ENCODE measurements at regions not wholly inside any gene's neighbourhood (a gene's known extent, or its start where the extent isn't known, plus 50 kb on each side); places are given as distances from the start of the nearest gene placed in this dataset.

DNA sequence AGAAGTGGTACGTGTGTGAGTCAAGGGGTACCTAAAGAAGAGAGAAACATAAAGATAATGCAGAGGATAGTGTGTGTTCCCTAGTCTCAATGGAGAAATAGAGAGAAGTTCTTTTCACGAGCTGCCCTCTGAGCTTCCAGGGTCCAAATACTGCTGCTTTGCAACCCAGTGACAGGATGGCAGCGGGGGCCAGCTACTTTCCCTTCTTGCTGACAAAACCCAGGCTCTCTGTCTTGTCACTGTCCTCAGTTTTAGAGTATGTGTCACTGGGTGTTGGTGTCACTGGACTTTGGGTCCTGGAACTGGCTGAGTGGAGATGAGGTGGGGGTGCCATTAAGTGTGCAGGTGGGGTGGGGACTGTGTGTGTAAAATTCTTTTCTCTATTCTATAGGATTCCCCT, 265.6 kb downstream of the CDC5L start:
- Mint-ChIP-seq H3K36me3 (ENCODE audit: insufficient read depth, unreplicated experiment) (no peaks in the 10 kb centered on the region), H3K27me3 (ENCODE audit: insufficient read depth, unreplicated experiment) (peaks cover 8% of the 10 kb centered on the region), H3K4me1 (ENCODE audit: low read depth, unreplicated experiment) (peaks cover 15% of the 10 kb centered on the region), H3K27ac (ENCODE audit: unreplicated experiment) (no peak overlapping the region), H3K4me3 (ENCODE audit: unreplicated experiment) (no peak overlapping the region), H3K9me3 (ENCODE audit: unreplicated experiment) (no peaks in the 10 kb centered on the region)
- H3K9me3 ChIP-seq = no peaks in the 10 kb centered on the region
- H3K4me1 ChIP-seq = 0 out of 2 replicates have a peak, but pooled peaks cover 4% of the 10 kb centered on the region
- BruUV-seq (replicated peaks) = no TSS peak
- intact Hi-C loops (cut with micrococcal nuclease; ENCODE audit: unreplicated experiment) = no loop called here
- CTCF ChIA-PET = interaction anchor here (1.1 kb wide), 1 partner anchor 1062 kb away, joined by 5 read pairs; no protein-coding TSS in a partner anchor
- no peak for TF ChIP-seq CTCF (IDR thresholded peaks at IDR 0.05; ENCODE audit: insufficient read depth in 1 of 2, low read depth in 1 of 2, low read length in 1 of 2, severe bottlenecking in 1 of 2, unreplicated experiment in 1 of 2)
- no peak for DNase-seq
- POLR2A ChIA-PET = no interaction called here
- H3K27me3 ChIP-seq (replicated peaks; ENCODE audit: control insufficient read depth, insufficient read depth, low read length) = no peaks in the 10 kb centered on the region
- no peak overlapping the region for H3K4me3 ChIP-seq (ENCODE audit: low read depth, low read length)
- no peaks in the 10 kb centered on the region for H3K36me3 ChIP-seq (ENCODE audit: control insufficient read depth, insufficient read depth, low read length)

DNA sequence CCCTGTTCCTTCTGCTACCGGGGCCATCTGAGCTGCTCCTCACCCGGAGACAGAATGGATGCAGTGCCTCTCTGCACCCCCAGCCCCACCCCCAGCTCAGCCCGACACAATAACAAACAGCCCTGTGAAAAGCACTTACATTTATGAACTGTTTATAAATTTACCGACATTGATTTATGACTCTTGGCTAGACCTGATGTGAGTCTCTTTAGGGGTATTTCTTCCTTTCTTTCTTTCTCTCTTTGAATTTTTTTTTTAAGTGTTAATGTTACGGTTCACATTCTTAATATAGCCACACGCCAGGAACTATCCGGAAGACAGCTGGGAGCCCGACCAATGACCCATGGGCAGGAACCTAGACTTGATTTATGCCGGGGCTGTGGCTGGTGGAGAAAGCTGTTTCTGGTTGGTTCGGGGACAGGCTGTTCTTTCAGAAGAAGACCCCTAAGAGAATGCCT, 266.3 kb downstream of the CDC5L start:
- peaks cover 5% of the 10 kb centered on the region for H3K27me3 Mint-ChIP-seq (ENCODE audit: insufficient read depth, unreplicated experiment)
- ChIA-PET CTCF (interaction anchor here (1.1 kb wide), 1 partner anchor 1061 kb away, joined by 5 read pairs; no protein-coding TSS in a partner anchor), POLR2A (interaction anchor here (0.6 kb wide), 1 partner anchor 1794 kb away, joined by 3 read pairs; no protein-coding TSS in a partner anchor)
- Histone ChIP-seq H3K27me3 (replicated peaks; ENCODE audit: control insufficient read depth, insufficient read depth, low read length) (no peaks in the 10 kb centered on the region), H3K36me3 (ENCODE audit: control insufficient read depth, insufficient read depth, low read length) (no peaks in the 10 kb centered on the region), H3K4me3 (ENCODE audit: low read depth, low read length) (no peak overlapping the region), H3K4me1 (0 out of 2 replicates have a peak, but pooled peaks cover 4% of the 10 kb centered on the region), H3K9me3 (no peaks in the 10 kb centered on the region)
- no peak for DNase-seq
- no peak overlapping the region for H3K27ac Mint-ChIP-seq (ENCODE audit: unreplicated experiment)
- TF ChIP-seq CTCF (IDR thresholded peaks at IDR 0.05; ENCODE audit: insufficient read depth in 1 of 2, low read depth in 1 of 2, low read length in 1 of 2, severe bottlenecking in 1 of 2, unreplicated experiment in 1 of 2) = no peak
- H3K4me3 Mint-ChIP-seq (ENCODE audit: unreplicated experiment) = no peak overlapping the region
- BruUV-seq (replicated peaks) = no TSS peak
- intact Hi-C loops (cut with micrococcal nuclease; ENCODE audit: unreplicated experiment) = loop anchor here (2.0 kb wide), 1 partner anchor 1269 kb away; no protein-coding TSS in a partner anchor
- H3K36me3 Mint-ChIP-seq (ENCODE audit: insufficient read depth, unreplicated experiment) = no peaks in the 10 kb centered on the region
- H3K4me1 Mint-ChIP-seq (ENCODE audit: low read depth, unreplicated experiment) = peaks cover 15% of the 10 kb centered on the region
- no peaks in the 10 kb centered on the region for H3K9me3 Mint-ChIP-seq (ENCODE audit: unreplicated experiment)

DNA sequence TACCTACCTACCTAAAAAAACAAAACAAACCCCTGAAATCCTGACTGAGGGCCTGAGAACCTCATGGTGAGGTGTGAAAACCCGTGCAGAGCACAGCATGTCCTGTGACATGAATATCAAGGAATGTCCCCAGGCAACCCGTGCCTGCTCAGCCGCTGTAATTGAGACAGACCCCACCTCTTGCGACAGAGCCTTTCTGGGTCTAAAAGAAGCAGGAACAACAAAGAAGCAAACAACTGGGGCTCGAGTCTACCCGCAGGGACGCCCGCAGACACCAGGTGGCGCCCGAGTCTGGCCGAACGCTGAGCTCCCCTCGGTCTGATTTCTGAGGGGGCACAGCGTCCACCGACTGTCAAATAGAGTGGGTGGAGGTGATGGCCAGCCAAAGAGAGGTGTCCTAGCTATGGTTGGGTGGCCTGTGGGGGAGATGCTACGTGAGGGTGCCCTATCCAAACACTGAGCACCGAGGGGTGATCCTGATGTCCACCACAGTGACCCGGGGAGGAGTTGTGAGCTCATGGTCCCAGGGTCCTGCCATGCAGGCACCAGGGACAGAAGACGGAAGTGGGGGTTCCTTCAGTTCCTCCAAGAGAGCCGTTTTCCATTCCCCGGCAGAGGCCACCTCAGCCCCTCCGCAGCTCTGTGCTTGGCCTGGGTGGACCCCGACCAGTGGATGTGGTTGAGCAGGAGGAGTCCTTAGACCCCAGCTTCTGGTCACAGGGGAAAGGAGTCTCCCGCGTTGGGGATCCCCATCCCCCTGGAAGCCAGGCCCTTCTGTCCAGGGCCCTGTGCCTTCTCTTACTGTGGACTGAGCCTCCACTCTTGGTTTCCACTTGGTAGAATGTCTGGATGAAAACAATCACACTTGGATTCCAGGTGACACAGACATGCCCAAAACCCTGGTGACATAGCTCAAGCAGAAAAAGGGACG, 268.2 kb downstream of the CDC5L start:
- no TSS peak for BruUV-seq (replicated peaks)
- CTCF ChIA-PET = interaction anchor here (0.6 to 2.2 kb wide), 10 partner anchors 11 to 1059 kb away, joined by 3 to 20 read pairs (median 4); no protein-coding TSS in a partner anchor
- H3K27me3 ChIP-seq (replicated peaks; ENCODE audit: control insufficient read depth, insufficient read depth, low read length) = no peaks in the 10 kb centered on the region
- no peaks in the 10 kb centered on the region for H3K9me3 ChIP-seq
- 0 out of 2 replicates have a peak, but pooled peaks cover 4% of the 10 kb centered on the region for H3K4me1 ChIP-seq
- intact Hi-C loops (cut with micrococcal nuclease; ENCODE audit: unreplicated experiment) = loop anchor here (1.0 to 5.0 kb wide), 4 partner anchors 178 to 1267 kb away; no protein-coding TSS in a partner anchor
- H3K4me3 Mint-ChIP-seq (ENCODE audit: unreplicated experiment) = peak overlapping the region; percentile 30
- peak; percentile 70 to 80 for DNase-seq
- H3K27ac Mint-ChIP-seq (ENCODE audit: unreplicated experiment) = peak overlapping the region; percentile 8
- POLR2A ChIA-PET = no interaction called here
- no peaks in the 10 kb centered on the region for H3K9me3 Mint-ChIP-seq (ENCODE audit: unreplicated experiment)
- no peaks in the 10 kb centered on the region for H3K36me3 ChIP-seq (ENCODE audit: control insufficient read depth, insufficient read depth, low read length)
- H3K4me3 ChIP-seq (ENCODE audit: low read depth, low read length) = no peak overlapping the region
- peak; percentile 86 to 92 for TF ChIP-seq CTCF (IDR thresholded peaks at IDR 0.05; ENCODE audit: insufficient read depth in 1 of 2, low read depth in 1 of 2, low read length in 1 of 2, severe bottlenecking in 1 of 2, unreplicated experiment in 1 of 2)
- no peaks in the 10 kb centered on the region for H3K36me3 Mint-ChIP-seq (ENCODE audit: insufficient read depth, unreplicated experiment)
- H3K27me3 Mint-ChIP-seq (ENCODE audit: insufficient read depth, unreplicated experiment) = peaks cover 4% of the 10 kb centered on the region
- H3K4me1 Mint-ChIP-seq (ENCODE audit: low read depth, unreplicated experiment) = peaks cover 15% of the 10 kb centered on the region
